ENCODE measurements at regions not wholly inside any gene's neighbourhood (a gene's known extent, or its start where the extent isn't known, plus 50 kb on each side); places are given as distances from the start of the nearest gene placed in this dataset.

DNA sequence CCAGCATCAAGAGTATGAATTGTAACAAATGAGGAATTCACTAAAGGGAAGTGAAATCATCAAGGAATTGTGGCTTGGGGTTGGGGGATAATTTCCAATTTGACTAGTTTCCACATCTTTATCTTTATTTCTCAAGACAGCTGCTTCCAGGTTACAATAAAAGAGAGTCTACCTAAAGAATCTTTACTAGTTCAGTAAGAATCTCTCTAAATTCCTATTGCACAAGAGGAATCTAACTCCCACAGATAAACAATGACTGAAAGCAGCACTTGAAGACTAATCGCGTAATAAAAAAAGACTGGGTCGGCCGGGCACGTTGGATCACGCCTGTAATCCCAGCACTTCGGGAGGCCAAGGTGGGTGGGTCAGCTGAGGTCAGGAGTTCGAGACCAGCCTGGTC, 194.4 kb downstream of the KBTBD8 start:
- no peak overlapping the region for H3K4me3 ChIP-seq (replicated peaks; ENCODE audit: low read depth, low read length)
- no peak for DNase-seq (ENCODE audit: extremely low read depth, insufficient read length)
- H3K27me3 ChIP-seq (replicated peaks; ENCODE audit: control insufficient read depth, insufficient read depth, low read length), result no peaks in the 10 kb centered on the region
- H3K36me3 ChIP-seq (ENCODE audit: control insufficient read depth, insufficient read depth, low read length), result no peaks in the 10 kb centered on the region
- TF ChIP-seq, protein P1, sequence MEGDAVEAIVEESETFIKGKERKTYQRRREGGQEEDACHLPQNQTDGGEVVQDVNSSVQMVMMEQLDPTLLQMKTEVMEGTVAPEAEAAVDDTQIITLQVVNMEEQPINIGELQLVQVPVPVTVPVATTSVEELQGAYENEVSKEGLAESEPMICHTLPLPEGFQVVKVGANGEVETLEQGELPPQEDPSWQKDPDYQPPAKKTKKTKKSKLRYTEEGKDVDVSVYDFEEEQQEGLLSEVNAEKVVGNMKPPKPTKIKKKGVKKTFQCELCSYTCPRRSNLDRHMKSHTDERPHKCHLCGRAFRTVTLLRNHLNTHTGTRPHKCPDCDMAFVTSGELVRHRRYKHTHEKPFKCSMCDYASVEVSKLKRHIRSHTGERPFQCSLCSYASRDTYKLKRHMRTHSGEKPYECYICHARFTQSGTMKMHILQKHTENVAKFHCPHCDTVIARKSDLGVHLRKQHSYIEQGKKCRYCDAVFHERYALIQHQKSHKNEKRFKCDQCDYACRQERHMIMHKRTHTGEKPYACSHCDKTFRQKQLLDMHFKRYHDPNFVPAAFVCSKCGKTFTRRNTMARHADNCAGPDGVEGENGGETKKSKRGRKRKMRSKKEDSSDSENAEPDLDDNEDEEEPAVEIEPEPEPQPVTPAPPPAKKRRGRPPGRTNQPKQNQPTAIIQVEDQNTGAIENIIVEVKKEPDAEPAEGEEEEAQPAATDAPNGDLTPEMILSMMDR (IDR thresholded peaks at IDR 0.05; ENCODE audit: insufficient read depth, low read length, poor library complexity, severe bottlenecking), result no peak

DNA sequence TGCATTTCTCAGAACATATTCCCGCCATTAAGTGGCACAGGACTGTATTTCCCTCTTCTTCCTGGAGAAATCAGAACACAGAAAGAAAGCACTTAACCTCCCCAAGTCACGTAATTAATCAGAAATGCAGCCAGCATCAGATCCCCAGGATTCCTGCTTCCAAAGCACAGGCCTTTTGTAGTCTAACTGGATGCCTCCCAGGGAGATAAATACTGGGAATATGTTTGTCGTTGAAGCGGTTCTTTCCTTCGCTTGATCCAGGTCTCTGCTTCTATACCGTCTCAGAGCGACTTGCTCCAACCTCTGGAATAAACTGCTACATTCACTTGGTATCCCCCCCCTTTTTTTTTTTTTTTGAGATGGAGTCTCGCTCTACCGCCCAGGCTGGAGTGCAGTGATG, 198.6 kb downstream of the KBTBD8 start:
- TF ChIP-seq, protein P1 (IDR thresholded peaks at IDR 0.05; ENCODE audit: insufficient read depth, low read length, poor library complexity, severe bottlenecking), result no peak
- DNase-seq (ENCODE audit: extremely low read depth, insufficient read length), result no peak
- Histone ChIP-seq H3K36me3 (ENCODE audit: control insufficient read depth, insufficient read depth, low read length) (no peaks in the 10 kb centered on the region), H3K27me3 (replicated peaks; ENCODE audit: control insufficient read depth, insufficient read depth, low read length) (no peaks in the 10 kb centered on the region), H3K4me3 (replicated peaks; ENCODE audit: low read depth, low read length) (no peak overlapping the region)

DNA sequence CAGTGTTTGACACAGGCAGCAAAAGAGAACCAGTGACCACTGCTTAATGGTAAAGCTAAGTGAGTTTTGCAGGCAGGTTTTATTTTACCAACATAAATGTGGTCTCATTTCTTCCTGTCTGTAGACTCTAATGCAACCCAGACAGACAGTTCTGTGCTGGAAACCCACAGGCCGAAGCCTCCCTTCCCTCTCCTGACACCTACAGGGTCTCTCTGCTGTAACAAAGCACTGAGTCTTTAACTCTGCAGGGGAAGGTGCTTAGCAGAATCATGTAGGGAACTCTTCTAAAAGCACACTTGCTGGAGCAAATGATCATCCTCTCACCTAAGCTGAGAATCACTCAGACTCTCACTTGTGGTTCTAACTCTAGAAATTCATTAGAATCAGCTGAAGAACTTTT, 200.3 kb downstream of the KBTBD8 start:
- Histone ChIP-seq H3K27me3 (replicated peaks; ENCODE audit: control insufficient read depth, insufficient read depth, low read length) (no peaks in the 10 kb centered on the region), H3K36me3 (ENCODE audit: control insufficient read depth, insufficient read depth, low read length) (no peaks in the 10 kb centered on the region), H3K4me3 (replicated peaks; ENCODE audit: low read depth, low read length) (no peak overlapping the region)
- no peak for DNase-seq (ENCODE audit: extremely low read depth, insufficient read length)
- TF ChIP-seq, protein P1 (IDR thresholded peaks at IDR 0.05; ENCODE audit: insufficient read depth, low read length, poor library complexity, severe bottlenecking), result no peak

DNA sequence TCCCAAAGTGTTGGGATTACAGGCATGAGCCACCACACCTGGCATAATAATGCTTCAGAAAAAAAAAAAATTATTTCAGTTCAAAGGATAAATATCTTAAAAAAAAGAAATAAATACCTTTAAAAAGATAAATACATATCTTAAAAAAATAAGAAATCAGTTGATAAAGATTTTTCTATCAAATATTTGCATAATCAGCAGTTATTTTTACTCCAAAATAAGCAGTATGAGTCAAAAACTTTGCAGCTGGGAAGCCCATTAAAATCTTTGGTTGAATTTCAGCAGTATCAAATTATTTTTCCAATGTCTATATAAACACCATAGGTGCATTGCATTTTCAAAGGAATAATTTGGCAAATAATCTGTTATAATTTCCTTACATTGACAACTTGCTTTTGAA, 202.5 kb downstream of the KBTBD8 start:
- no peaks in the 10 kb centered on the region for H3K36me3 ChIP-seq (ENCODE audit: control insufficient read depth, insufficient read depth, low read length)
- no peak overlapping the region for H3K4me3 ChIP-seq (replicated peaks; ENCODE audit: low read depth, low read length)
- no peaks in the 10 kb centered on the region for H3K27me3 ChIP-seq (replicated peaks; ENCODE audit: control insufficient read depth, insufficient read depth, low read length)
- no peak for DNase-seq (ENCODE audit: extremely low read depth, insufficient read length)
- TF ChIP-seq, protein P1 (IDR thresholded peaks at IDR 0.05; ENCODE audit: insufficient read depth, low read length, poor library complexity, severe bottlenecking), result no peak

DNA sequence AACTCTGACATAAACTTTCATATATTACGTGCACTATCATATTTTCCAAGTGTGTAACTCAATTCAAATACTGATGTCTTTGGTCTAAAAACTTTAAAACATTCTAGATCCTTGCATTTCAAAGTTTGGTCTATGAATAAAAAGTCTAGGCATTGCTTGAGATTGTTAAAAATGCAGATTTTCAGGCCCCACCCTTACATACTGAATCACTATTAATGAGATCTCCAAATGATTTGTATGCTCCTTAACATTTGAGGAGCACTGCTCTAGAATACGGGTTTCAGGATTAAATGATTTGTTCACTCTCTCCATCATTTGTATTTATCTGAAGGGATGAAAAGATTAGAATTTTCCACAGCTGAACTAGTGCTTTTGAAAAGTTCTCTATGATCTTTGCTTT, 202.9 kb downstream of the KBTBD8 start:
- Histone ChIP-seq H3K36me3 (ENCODE audit: control insufficient read depth, insufficient read depth, low read length) (no peaks in the 10 kb centered on the region), H3K4me3 (replicated peaks; ENCODE audit: low read depth, low read length) (no peak overlapping the region), H3K27me3 (replicated peaks; ENCODE audit: control insufficient read depth, insufficient read depth, low read length) (no peaks in the 10 kb centered on the region)
- DNase-seq (ENCODE audit: extremely low read depth, insufficient read length), result no peak
- TF ChIP-seq, protein P1 (IDR thresholded peaks at IDR 0.05; ENCODE audit: insufficient read depth, low read length, poor library complexity, severe bottlenecking), result no peak

DNA sequence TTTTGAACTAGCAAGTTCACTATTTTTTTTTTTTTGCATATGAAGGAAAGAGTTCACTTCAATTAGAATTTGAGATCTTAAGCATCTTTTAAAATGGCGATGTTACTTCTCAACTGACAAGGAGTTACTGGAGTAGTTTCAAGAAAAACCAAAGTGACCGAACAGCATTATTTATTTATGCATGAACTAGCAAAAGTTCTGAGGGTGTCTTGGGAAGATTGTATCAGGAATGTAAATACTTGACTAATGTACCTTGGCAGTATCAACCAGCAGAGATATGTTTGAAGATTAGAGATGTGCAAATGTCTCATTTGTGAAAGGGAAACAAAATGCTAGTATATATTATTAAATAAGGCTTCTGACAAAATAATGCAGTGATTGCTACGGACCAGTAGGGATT, 203.9 kb downstream of the KBTBD8 start:
- DNase-seq (ENCODE audit: extremely low read depth, insufficient read length), result no peak
- TF ChIP-seq, protein P1 (IDR thresholded peaks at IDR 0.05; ENCODE audit: insufficient read depth, low read length, poor library complexity, severe bottlenecking), result no peak
- Histone ChIP-seq H3K27me3 (replicated peaks; ENCODE audit: control insufficient read depth, insufficient read depth, low read length) (no peaks in the 10 kb centered on the region), H3K36me3 (ENCODE audit: control insufficient read depth, insufficient read depth, low read length) (no peaks in the 10 kb centered on the region), H3K4me3 (replicated peaks; ENCODE audit: low read depth, low read length) (no peak overlapping the region)

Measured in GM06990 (cell line).